Caki2 (cell line): ENCODE measurements at regions not wholly inside any gene's neighbourhood (a gene's known extent, or its start where the extent isn't known, plus 50 kb on each side); places are given as distances from the start of the nearest gene placed in this dataset.
"Not testable (repeated sequence)": the region's sequence is repeated elsewhere in the genome, so short reads cannot be mapped to it uniquely, and the experiment has no call there.

ENCODE experiments used
- DNase-seq: peaks from one replicate; pipeline ENCODE4 v3.0.0-alpha.2; 2015; ENCODE audit warnings: low read depth
- in situ Hi-C: cut with HindIII; loops from 2 replicates; pipeline ENCODE4 v1.10.0; 2016; ENCODE audit warnings: low sequenced_read_pairs, low pct_unique_long_range_greater_than_20kb, mixed read lengths

DNA sequence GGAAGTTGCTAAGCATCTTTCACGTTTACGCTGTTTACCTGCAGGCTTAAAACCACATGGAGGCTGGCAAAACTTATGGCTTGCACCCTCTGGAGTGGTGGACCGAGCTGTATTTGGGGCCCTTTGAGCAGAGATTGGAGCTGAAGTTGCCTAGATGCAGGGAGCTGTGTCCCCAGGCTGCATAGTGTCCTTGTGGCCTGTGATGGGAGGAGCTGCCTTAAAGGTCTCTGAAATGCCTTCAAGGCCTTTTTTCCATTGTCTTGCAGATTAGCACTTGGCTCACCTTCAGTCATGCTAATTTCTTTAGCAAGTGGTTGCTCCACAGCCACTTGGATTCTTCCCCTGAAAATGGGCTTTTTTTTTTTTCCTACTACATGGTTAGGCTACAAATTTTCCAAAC is 81.5 kb upstream of the CHD1 start:
- in situ Hi-C loops = no loop called here
- DNase-seq = no peak

DNA sequence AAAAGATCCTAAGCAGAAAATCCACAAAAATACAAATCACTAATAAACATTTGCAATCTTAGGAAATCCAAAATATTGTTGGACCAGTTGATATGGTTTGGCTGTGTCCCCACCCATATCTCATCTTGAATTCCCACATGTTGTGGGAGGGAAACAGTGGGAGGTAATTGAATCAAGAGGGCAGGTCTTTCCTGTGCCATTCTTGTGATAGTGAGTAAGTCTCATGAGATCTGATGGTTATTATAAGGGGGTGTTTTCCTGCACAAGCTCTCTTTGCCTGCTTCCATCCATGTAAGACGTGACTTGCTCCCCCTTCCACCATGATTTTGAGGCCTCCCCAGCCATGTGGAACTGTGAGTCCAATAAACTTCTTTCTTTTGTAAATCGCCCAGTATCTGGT is 79.2 kb upstream of the CHD1 start:
- in situ Hi-C loops, DNase-seq: not testable (repeated sequence)

DNA sequence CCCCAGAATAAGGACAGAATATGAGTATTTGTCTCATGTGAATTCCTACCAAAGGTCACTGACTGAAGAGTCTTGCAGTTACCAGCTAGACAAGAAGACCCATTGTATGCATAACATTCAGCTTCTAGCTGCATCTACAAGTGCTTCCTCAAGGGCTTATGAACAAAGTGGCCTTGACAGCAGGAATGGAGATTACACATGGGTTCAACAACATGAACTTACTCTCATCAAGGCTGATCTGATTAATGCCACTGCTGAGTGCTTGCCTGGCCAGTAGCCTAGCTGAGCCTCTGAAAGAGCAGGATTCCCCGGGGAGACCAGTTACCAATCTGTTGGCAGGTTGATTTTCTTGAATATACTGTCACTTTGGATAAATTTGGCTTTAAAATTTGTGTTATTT is 76.7 kb upstream of the CHD1 start:
- no peak for DNase-seq
- in situ Hi-C loops = no loop called here

DNA sequence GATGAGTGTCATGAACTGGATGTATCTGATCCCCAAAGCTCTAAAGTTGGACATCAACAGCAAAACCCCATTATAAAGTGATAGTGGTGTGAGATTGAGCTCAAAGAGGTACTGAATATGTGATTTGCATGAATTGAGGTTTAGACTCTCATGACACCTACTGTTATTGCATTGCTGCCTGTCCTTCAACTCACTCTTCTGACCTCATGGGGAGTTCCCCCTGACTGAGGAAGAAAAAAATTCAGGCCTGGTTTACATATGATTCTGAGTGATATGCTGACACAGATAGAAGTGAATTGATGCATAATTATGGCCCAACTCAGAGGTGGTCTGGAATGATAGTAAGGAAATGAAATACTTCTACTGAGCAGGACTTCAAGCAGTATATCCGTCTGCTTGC is 76.2 kb upstream of the CHD1 start:
- in situ Hi-C loops = no loop called here
- DNase-seq = no peak

DNA sequence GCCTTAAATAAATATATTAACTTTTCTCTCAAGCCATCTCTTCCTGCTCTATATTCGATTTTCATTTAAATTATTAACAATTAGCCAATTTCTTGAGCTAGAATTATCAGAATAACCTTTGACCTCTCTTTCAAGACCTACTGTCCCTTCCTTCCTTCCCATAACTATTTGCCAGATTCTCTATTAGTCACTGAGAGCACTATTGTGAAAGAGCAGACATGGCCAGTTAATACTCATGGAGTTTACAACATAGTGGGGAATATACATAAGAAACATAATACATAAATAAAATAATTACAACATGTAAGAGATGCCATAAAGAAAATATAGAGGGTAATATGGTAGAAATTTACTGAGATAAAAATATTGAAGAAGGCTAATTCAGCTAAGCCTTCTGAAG is 72.1 kb upstream of the CHD1 start:
- DNase-seq = no peak
- in situ Hi-C loops = no loop called here

DNA sequence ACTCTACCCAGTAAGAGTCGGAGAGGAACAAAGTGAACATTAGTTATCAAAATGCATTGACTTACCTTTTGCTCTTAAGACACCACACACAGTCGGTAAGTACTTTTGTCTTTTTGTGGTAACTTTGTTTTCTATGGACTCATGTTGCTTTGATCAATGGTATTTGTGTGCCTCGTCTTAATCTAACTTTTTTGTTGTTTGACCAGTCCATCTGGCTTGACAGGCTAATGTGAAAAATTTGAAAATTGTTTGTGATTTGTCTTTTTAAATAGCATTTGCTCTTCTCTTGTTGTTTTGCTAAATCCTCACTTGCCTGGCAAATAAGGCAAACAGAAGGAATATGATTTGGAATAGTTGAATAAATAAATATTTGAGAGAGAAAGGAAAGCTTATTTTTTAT is 71.4 kb upstream of the CHD1 start:
- in situ Hi-C loops = no loop called here
- no peak for DNase-seq

DNA sequence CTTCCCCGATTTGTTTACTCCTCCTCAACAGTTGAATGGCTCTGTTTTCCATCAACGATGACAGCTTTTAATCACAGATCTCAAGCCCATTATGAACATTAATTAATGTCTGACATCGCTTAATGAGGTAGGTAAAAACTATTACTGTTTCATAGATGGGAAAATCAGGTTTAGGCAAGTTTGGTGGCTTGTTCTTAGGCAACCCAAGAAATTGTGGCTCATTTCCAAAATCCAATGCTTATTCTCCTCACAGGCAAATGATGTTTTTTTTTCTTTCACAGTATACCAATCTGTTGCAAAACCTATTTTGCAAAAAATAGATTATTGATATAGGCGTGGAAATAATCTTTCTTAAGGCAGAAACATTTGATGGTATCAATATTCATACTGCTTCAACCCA is 70.8 kb upstream of the CHD1 start:
- in situ Hi-C loops = no loop called here
- DNase-seq = no peak

DNA sequence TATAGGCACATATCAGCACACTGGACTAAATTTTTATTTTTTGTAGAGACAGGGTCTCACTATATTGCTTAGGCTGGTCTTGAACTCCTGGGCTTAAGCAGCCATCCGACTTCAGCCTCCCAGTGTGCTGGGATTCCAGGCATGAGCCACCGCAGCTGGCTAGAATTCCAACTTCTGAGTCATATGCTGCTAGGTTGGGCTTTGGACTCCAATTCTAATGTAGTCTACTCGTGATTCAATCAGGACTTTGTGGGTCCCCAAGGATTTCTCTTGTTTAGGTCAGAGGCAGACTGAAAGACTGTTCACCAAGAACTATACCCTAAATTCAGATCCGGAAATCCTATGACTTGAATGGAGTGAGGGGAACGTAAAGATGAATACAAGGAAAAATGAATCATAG is 68.2 kb upstream of the CHD1 start:
- no peak for DNase-seq

DNA sequence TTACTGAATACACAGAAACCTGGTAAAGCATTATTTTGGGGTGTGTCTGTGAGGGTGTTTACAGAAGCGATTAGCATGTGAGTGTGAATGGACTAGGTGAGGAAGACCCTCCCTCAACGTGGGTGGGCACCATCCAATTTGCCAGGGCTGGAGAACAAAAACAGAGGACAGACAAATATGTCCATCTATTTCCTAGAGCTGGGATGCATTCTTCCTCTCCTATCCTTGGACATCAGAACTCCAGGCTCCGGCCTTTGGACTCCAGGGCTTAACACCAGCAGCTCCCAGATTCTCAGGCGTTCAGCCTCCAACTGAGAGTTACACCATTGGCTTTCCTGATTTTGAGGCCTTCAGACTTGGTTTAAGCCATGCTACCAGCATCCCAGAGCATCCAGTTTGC is 65.8 kb upstream of the CHD1 start:
- in situ Hi-C loops = no loop called here
- no peak for DNase-seq

More for the DNA sequence above, 68.2 kb upstream of the CHD1 start:
- in situ Hi-C loops = no loop called here

DNA sequence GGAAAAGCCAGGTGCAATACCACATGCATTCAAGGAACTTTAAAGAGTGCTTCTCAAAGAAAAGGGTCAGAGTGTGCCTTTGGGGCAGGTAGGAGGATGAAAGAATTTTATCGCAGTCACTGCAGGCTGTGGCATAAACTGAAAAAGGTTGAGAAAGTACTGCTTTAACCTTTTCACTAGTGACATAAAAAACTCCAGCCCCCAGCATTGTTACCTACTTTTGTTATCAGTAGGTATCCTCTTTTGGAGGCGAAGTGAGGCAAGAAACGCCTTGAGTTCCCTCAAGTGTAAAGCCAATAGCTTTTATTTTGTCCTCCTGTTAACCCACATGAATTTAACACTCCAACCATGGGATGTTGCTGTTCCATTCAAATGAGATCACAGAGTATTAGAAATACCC is 64.7 kb upstream of the CHD1 start:
- DNase-seq = no peak
- in situ Hi-C loops = no loop called here

DNA sequence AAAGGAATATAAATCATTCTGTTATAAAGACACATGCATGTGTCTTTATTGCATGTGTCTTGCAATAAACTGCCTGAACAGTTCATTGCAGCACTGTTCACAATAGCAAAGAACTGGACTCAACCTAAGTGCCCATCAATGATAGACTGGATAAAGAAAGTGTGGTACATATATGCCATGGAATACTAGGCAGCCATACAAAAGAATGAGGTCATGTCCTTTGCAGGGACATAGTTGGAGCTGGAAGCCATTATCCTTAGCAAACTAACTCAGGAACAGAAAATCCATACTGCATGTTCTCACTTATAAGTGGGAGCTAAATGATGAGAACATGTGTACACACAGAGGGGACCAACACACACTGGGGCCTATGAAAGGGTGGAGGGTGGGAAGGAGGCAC is 63.7 kb upstream of the CHD1 start:
- no peak for DNase-seq
- in situ Hi-C loops = no loop called here

DNA sequence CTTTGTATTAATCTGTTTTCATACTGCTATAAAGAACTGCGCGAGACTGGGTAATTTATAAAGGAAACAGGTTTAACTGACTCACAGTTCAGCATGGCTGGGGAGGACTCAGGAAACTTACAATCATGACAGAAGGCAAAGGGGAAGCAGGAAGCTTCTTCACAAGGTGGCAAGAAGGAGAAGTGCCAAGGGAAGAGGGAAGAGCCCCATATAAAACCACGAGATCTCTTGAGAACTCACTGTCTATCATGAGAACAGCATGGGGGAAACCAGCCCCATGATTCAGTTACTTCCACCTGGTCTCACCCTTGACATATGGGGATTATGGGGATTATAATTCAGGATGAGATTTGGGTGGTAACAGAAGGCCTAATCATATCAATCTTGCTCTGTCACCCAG is 60.9 kb upstream of the CHD1 start:
- in situ Hi-C loops = no loop called here
- DNase-seq = no peak

DNA sequence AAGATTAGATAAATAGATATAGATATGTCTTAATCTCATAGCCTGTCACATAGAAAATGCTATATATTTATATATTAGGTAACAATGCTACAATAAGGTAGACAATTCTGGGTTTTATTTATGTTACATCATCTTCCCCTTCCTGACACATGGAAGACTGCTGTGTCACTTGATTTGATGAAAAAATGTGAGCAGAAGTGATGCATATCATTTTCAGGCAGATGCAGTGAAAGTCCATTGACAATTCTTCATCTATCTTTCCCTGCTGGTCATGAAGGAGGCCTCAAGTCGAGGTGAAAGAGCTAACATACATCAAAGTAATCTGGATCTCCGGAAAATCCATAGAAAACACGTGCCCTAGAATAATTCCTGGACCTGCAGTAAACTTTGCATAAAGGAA is 57.8 kb upstream of the CHD1 start:
- in situ Hi-C loops = no loop called here
- no peak for DNase-seq

DNA sequence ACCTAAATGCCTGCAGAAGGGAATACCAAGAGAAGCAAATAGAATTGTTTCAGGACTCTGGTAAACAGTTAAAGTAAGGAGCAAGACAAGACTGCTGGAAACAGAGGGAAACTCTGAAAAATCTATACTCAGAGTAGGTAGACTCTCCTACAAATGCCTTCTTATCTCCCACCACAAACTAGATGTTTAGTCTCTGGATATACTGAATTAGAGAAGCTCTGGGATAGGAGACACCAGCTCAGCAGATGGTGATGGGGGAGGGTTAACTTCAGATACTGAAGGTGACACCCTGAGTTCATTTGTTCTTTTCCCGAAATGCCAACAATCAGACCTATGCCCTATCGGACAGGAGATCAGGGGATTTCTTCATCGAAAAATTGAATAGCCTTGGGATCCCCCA is 54.1 kb upstream of the CHD1 start:
- DNase-seq = no peak
- in situ Hi-C loops = no loop called here
